Common myeloid progenitor, CD34-positive (primary cell): ENCODE measurements at regions not wholly inside any gene's neighbourhood (a gene's known extent, or its start where the extent isn't known, plus 50 kb on each side); places are given as distances from the start of the nearest gene placed in this dataset.

Experiments
- CTCF ChIA-PET: fragments of 350-600 bp; sonication (Branson Sonifier 250); formaldehyde crosslinking; loops from one replicate; lab custom pipeline; 2021; ENCODE audit warnings: antibody characterized with exemption; lab: Charles Lee
- POLR2A ChIA-PET: fragments of 350-600 bp; sonication (Branson Sonifier 250); formaldehyde crosslinking; loops from one replicate; lab custom pipeline; 2021; ENCODE audit warnings: antibody characterized with exemption; lab: Charles Lee
- DNase-seq, 3 donors: peaks; one replicate each; pipeline versions ENCODE4 v3.0.0 to v3.0.0-alpha.2; 2013
- H3K27ac ChIP-seq, 2 experiments: 1 replicate in 1 of 2; 2 replicates in 1 of 2; pipeline ENCODE4 v1.7.0; 2013; ENCODE audit warnings: inconsistent platforms in 2 of 2, low read length in 2 of 2, mild to moderate bottlenecking in 2 of 2, low read depth in 1 of 2, moderate library complexity in 1 of 2; ENCODE audit not compliant: severe bottlenecking in 2 of 2, insufficient read depth in 1 of 2, poor library complexity in 1 of 2
- H3K27me3 ChIP-seq, 5 experiments: replicated peaks in 2 of 5; 1 replicate in 3 of 5; 2 replicates in 2 of 5; pipeline versions ENCODE4 v1.6.1 to v1.7.0; 2013; ENCODE audit warnings: low read length in 4 of 5, mild to moderate bottlenecking in 2 of 5, moderate library complexity in 2 of 5, inconsistent platforms in 1 of 5; ENCODE audit not compliant: insufficient read depth in 5 of 5, control insufficient read depth in 4 of 5
- H3K36me3 ChIP-seq, 4 experiments: 1 replicate in 2 of 4; 2 replicates in 2 of 4; pipeline versions ENCODE4 v1.6.1 to v1.7.0; 2013; ENCODE audit warnings: low read length in 3 of 4, control low read depth in 1 of 4, mild to moderate bottlenecking in 1 of 4; ENCODE audit not compliant: control insufficient read depth in 4 of 4, insufficient read depth in 4 of 4
- H3K4me1 ChIP-seq, 4 experiments: 1 replicate in 3 of 4; 2 replicates in 1 of 4; pipeline versions ENCODE4 v1.6.1 to v1.7.1; 2013; ENCODE audit warnings: low read length in 3 of 4, mild to moderate bottlenecking in 3 of 4, control low read depth in 1 of 4, inconsistent platforms in 1 of 4, moderate library complexity in 1 of 4; ENCODE audit not compliant: control insufficient read depth in 4 of 4, insufficient read depth in 4 of 4; ENCODE audit errors: control extremely low read depth in 1 of 4
- H3K4me3 ChIP-seq, 7 experiments: 1 replicate in 4 of 7; 2 replicates in 3 of 7; pipeline versions ENCODE4 v1.5.1 to v1.7.0; 2013; ENCODE audit warnings: mild to moderate bottlenecking in 7 of 7, low read length in 6 of 7, moderate library complexity in 6 of 7, inconsistent platforms in 2 of 7, low read depth in 2 of 7, control low read depth in 1 of 7; ENCODE audit not compliant: insufficient read depth in 4 of 7, control insufficient read depth in 1 of 7; ENCODE audit errors: extremely low read depth in 1 of 7
- H3K9me3 ChIP-seq, 5 experiments: 1 replicate in 4 of 5; 2 replicates in 1 of 5; pipeline versions ENCODE4 v1.6.1 to v1.7.1; 2013; ENCODE audit warnings: low read length in 4 of 5, mild to moderate bottlenecking in 2 of 5, inconsistent platforms in 1 of 5, low read depth in 1 of 5, moderate library complexity in 1 of 5; ENCODE audit not compliant: control insufficient read depth in 4 of 5, insufficient read depth in 2 of 5; ENCODE audit errors: control extremely low read depth in 1 of 5
- WGBS: methylation state at CpG from one replicate; pipeline ENCODE4 v1.1.5; 2013; ENCODE audit not compliant: insufficient coverage; 5-methylcytosine and 5-hydroxymethylcytosine counted together

- no peak for DNase-seq
- H3K27me3 ChIP-seq = peaks cover 0 to 30% (median 10%) of the 10 kb centered on the region in 5 experiments
- no peaks in the 10 kb centered on the region for H3K9me3 ChIP-seq
- H3K4me1 ChIP-seq = no peaks in the 10 kb centered on the region
- ChIA-PET POLR2A (interaction anchor here (0.5 to 0.6 kb wide), 2 partner anchors 15 to 1314 kb away, joined by 3 read pairs; no protein-coding TSS in a partner anchor), CTCF (interaction anchor here (1.4 kb wide), 1 partner anchor 11 kb away, joined by 3 read pairs; no protein-coding TSS in a partner anchor)
- WGBS = 98% methylated on average over 7 of the region's 15 CpGs
- H3K4me3 ChIP-seq = no peak overlapping the region
- no peaks in the 10 kb centered on the region for H3K36me3 ChIP-seq
- no peak overlapping the region for H3K27ac ChIP-seq
Measured at GRCh38 chr5:179421144-179421901, 76.1 kb upstream of the ADAMTS2 start.

- no peak overlapping the region for H3K4me3 ChIP-seq
- DNase-seq = no peak
- H3K27ac ChIP-seq = no peak overlapping the region
- no peaks in the 10 kb centered on the region for H3K36me3 ChIP-seq
- POLR2A ChIA-PET = interaction anchor here (0.5 kb wide), 1 partner anchor 16 kb away, joined by 3 read pairs; no protein-coding TSS in a partner anchor
- CTCF ChIA-PET = interaction anchor here (1.4 kb wide), 1 partner anchor 10 kb away, joined by 3 read pairs; no protein-coding TSS in a partner anchor
- no peaks in the 10 kb centered on the region for H3K9me3 ChIP-seq
- peaks cover 0 to 28% (median 10%) of the 10 kb centered on the region in 5 experiments for H3K27me3 ChIP-seq
- WGBS = 81% methylated on average over 6 of the region's 8 CpGs
- H3K4me1 ChIP-seq = no peaks in the 10 kb centered on the region
Measured at GRCh38 chr5:179420476-179420875, 75.2 kb upstream of the ADAMTS2 start.

DNA sequence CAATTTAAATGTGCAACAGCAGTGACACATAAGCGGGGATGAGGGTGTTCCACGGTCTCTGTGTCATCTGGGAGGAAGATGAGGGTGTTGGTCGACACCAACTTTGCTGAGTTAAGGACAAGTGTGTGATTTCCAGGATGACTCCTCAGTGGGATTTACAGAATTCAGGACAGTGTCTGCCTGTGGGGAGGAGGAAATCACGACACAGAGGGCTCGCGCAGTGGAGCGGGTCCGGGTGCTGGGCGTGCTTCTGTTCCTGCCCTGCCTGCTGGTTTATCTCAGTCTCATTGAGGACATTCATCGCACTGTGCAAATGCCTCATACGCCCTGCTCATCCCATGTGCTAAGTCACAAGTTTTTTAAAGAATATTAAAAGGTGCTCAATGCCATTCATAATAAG lies 73.7 kb upstream of the ADAMTS2 start:
- H3K4me1 ChIP-seq = no peaks in the 10 kb centered on the region
- WGBS = 87% methylated on average over 10 of the region's 11 CpGs
- H3K27me3 ChIP-seq = peaks cover 0 to 28% (median 5%) of the 10 kb centered on the region in 5 experiments
- ChIA-PET POLR2A (no interaction called here), CTCF (no interaction called here)
- H3K9me3 ChIP-seq = no peaks in the 10 kb centered on the region
- DNase-seq = no peak
- no peak overlapping the region for H3K4me3 ChIP-seq
- no peak overlapping the region for H3K27ac ChIP-seq
- no peaks in the 10 kb centered on the region for H3K36me3 ChIP-seq

GRCh38 chr5:179417696-179418095 lies 72.4 kb upstream of the ADAMTS2 start:
- WGBS = 91% methylated on average over 4 of the region's 5 CpGs
- peaks cover 0 to 22% (median 5%) of the 10 kb centered on the region in 5 experiments for H3K27me3 ChIP-seq
- no peak for DNase-seq
- H3K36me3 ChIP-seq = no peaks in the 10 kb centered on the region
- H3K4me3 ChIP-seq = no peak overlapping the region
- CTCF ChIA-PET = no interaction called here
- no peak overlapping the region for H3K27ac ChIP-seq
- no peaks in the 10 kb centered on the region for H3K4me1 ChIP-seq
- H3K9me3 ChIP-seq = no peaks in the 10 kb centered on the region
- POLR2A ChIA-PET = no interaction called here

GRCh38 chr5:179417016-179417415 lies 71.8 kb upstream of the ADAMTS2 start:
- Histone ChIP-seq H3K4me3 (no peak overlapping the region), H3K4me1 (no peaks in the 10 kb centered on the region), H3K27me3 (peaks cover 0 to 22% (median 5%) of the 10 kb centered on the region in 5 experiments), H3K36me3 (no peaks in the 10 kb centered on the region), H3K27ac (no peak overlapping the region), H3K9me3 (no peaks in the 10 kb centered on the region)
- POLR2A ChIA-PET = no interaction called here
- CTCF ChIA-PET = no interaction called here
- 86% methylated on average over 7 of the region's 10 CpGs for WGBS
- DNase-seq = no peak

DNA sequence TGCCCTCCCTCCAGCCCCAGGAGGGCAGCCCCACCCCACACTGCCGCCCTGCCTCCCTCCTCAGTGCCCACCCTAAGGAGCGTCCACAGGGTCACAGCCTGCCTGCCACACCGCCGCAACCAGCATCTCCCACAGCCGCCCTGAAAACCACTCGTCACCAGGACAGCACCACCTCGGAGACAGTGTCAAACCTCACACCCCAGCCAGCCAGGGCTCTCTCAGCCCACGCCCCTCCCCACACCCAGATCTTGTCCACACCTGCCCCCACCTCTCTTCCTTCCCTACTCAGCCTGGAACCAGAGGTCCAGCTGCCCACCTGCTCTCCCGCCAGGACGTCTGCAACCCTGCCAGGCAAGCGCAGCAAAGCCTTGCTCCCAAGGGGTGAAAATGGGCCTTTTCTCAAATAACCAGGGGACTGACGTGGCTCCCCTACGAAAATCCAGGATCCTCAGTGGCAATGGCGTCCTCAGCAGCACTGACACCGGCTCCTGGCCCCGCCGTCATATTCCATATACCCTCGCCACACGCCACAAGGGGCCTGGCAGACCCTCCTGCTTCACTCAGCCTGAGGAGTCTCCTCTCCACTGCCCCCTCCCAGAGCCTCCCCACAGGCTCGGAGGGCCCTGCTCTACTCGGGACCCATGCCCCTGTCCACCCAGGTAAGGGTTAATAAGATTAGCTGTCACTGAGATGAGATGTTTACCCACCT lies 71.0 kb upstream of the ADAMTS2 start:
- ChIA-PET CTCF (no interaction called here), POLR2A (no interaction called here)
- no peaks in the 10 kb centered on the region for H3K36me3 ChIP-seq
- H3K27me3 ChIP-seq = peaks cover 0 to 19% (median 2%) of the 10 kb centered on the region in 5 experiments
- WGBS = 95% methylated on average over 17 of the region's 21 CpGs
- DNase-seq = no peak
- no peak overlapping the region for H3K27ac ChIP-seq
- H3K4me3 ChIP-seq = no peak overlapping the region
- no peaks in the 10 kb centered on the region for H3K9me3 ChIP-seq
- no peaks in the 10 kb centered on the region for H3K4me1 ChIP-seq
